GM12873 (cell line): ENCODE measurements at regions not wholly inside any gene's neighbourhood (a gene's known extent, or its start where the extent isn't known, plus 50 kb on each side); places are given as distances from the start of the nearest gene placed in this dataset.

Source experiments
- TF ChIP-seq, protein P1 (sequence below): IDR thresholded peaks from 2 replicates; pipeline ENCODE4 v1.5.1; 2012; ENCODE audit warnings: low read depth, mild to moderate bottlenecking, moderate library complexity, low read length, control low read depth; ENCODE audit not compliant: insufficient read depth; ENCODE audit errors: missing control alignments

DNA sequence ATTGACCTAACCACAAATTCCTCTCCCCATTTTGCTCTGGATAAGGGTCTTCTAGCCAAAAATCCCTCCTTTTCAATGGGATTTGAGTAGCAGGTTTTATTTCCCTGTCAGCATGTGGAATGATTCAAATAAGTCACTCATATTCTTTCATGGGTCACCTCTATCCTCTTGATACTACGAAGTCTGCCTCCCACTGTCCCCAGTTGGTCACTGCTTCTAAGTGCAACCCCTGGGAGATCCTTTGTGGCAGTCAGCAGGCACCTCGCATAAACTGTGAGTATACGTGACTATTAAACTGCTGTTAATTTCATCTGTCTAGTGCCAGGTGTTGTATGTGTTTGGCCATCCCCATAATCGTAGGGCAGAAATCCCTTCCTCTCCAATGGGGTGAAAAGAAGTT is 1667.9 kb upstream of the PCDH7 start:
- TF ChIP-seq, protein P1, sequence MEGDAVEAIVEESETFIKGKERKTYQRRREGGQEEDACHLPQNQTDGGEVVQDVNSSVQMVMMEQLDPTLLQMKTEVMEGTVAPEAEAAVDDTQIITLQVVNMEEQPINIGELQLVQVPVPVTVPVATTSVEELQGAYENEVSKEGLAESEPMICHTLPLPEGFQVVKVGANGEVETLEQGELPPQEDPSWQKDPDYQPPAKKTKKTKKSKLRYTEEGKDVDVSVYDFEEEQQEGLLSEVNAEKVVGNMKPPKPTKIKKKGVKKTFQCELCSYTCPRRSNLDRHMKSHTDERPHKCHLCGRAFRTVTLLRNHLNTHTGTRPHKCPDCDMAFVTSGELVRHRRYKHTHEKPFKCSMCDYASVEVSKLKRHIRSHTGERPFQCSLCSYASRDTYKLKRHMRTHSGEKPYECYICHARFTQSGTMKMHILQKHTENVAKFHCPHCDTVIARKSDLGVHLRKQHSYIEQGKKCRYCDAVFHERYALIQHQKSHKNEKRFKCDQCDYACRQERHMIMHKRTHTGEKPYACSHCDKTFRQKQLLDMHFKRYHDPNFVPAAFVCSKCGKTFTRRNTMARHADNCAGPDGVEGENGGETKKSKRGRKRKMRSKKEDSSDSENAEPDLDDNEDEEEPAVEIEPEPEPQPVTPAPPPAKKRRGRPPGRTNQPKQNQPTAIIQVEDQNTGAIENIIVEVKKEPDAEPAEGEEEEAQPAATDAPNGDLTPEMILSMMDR, result no peak

DNA sequence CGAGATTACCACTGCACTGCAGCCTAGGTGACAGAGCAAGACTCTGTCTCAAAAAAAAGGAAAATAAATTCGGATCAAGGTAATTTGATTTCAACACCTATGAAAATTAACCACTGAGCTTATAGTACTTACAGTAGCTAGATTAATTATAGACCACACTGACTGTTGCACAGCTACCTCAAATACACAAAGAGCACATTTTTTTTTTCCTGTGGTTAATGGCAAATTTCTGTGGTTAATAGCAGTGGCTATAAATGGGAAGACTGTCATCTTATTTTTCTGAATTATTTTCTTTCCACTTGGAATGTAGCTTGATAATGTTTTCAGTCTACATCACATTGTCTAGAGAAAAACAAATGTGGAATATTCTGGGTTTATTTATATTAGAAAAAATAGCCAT is 1661.6 kb upstream of the PCDH7 start:
- TF ChIP-seq, protein P1, result no peak

DNA sequence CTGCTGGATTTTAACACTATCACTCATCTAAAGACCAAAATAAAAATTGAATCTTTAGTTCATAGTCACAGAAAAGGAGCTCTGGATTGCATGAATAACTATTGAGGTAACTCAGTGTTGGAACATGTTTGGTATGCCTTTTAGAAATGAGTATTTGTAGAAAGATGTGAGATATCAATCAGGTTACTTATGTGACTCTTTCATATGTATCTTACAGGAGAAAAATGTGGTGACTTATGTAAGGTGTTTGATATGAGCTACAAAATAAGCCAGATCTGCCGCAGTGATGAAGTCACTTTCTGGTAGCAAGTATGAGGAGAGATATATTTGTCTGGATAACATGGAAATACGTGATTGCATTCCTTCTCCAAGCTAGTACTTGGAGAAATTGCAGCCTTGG is 1653.3 kb upstream of the PCDH7 start:
- TF ChIP-seq, protein P1, result no peak

DNA sequence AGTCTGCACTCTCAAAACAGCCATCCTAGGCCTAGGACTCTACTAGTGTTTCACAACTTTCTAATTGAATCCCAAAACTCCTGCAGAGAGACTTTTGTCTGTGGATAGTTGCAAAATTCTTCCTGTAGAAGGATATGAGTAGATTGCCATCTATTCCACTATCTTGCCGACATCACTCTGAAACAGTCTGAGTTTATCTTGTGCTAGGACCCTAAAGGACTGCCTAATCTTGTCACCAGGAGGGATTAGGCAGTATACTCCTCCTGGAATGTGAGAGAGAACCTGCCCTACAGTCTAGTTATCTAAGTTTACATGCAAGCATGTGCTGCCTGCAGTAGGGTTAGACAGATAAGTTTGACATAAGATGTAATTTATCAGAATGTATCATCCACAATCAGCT is 1646.6 kb upstream of the PCDH7 start:
- TF ChIP-seq, protein P1, result no peak

DNA sequence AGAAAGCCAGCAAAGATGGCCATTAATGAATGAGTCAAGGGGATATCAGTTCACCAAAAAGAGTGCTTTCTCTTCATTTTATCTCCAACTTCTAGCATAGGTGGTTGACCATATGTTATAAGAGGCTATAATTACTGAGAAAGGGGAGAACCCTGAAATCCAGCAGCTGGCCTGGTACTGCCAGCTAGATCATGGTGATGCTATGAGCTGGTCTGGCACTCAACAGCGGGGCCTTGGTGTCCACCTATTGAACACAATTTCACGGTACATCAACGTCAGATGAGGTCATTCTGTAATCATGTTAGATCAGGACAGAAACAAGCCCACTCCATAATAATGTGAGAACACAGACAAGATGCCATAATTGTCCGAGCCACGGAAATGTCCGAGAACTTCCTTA is 1644.8 kb upstream of the PCDH7 start:
- TF ChIP-seq, protein P1, result no peak

DNA sequence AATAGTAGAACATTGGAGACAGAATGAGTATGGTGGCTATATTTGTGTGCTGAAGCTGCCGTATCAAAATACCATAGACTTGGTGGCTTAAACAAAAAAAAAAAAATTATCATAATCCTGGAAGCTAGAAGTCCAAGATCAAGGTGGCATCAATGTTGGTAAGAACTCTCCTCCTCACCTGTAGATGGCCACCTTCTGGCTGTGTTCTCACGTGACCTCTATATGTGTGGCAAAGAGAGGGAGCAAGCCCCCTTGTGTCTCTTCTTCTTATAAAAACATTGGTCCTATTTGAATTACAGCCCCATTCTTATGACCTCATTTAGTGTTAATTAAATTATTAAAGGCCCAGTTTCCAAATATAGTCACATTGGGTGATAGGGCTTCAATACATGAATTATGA is 1640.9 kb upstream of the PCDH7 start:
- TF ChIP-seq, protein P1, result no peak

DNA sequence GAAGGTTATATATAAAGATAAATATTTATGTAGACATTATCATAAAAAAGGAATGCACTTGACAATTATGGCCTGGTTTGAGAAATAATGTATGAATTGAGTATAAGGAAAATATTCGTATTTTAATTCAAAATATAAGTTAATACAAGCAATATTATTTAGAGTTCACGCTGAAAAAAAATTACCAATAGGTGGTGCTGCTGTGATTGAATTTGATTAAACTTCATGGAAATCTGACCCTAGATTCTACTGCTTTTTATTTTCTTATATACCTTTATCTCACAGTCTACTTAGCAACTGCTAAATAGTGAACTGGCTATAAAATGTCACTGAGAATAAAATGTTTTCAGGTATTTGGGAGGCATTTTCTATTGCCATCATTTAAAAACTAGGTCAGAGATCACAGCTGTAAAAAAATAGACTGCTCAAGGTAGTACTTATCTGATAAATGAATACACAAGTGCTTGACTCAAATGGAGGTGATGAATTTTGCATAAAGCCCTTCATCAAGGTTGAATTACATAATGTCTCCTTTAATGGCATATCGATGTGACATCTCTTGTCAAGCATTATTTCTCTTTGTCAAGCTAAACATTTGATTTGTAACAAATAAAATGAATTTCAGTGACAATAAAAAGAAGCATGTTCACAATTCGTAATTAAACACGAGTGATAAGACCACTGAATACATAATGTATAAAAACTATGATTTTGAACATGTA is 1638.8 kb upstream of the PCDH7 start:
- TF ChIP-seq, protein P1, result no peak
